Prostate gland (tissue), 2 donors: ENCODE measurements at regions not wholly inside any gene's neighbourhood (a gene's known extent, or its start where the extent isn't known, plus 50 kb on each side); places are given as distances from the start of the nearest gene placed in this dataset.
"Not testable (repeated sequence)": the region's sequence is repeated elsewhere in the genome, so short reads cannot be mapped to it uniquely, and the experiment has no call there.

Experiments used
- DNase-seq: peaks from one replicate; pipeline ENCODE4 v3.0.0-alpha.2; 2019; ENCODE audit warnings: low spot score
- H3K27ac ChIP-seq, 2 donors: fragments of 200-600 bp; sonication (generic); 2 replicates each; pipeline ENCODE4 v1.5.1; 2017 to 2019
- H3K27me3 ChIP-seq: fragments of 200-600 bp; sonication (generic); replicated peaks from 2 replicates; pipeline ENCODE4 v1.5.1; 2019; ENCODE audit not compliant: insufficient read depth
- H3K36me3 ChIP-seq, 2 donors: fragments of 200-600 bp; sonication (generic); 1 replicate in 1 of 2; 2 replicates in 1 of 2; pipeline versions ENCODE4 v1.5.1 to v1.8.1; 2017 to 2019
- H3K4me1 ChIP-seq: fragments of 200-600 bp; sonication (generic); replicated peaks from 2 replicates; pipeline ENCODE4 v1.5.1; 2019
- H3K4me3 ChIP-seq, 2 donors: fragments of 200-600 bp; sonication (generic); 2 replicates each; pipeline ENCODE4 v1.5.1; 2017 to 2019
- H3K9me3 ChIP-seq: fragments of 200-600 bp; sonication (generic); 2 replicates; pipeline ENCODE4 v1.5.1; 2017
- POLR2A ChIP-seq: fragments of 450-650 bp; IDR thresholded peaks from one replicate; pipeline ENCODE4 v1.6.1; 2016; ENCODE audit warnings: antibody characterized with exemption, mild to moderate bottlenecking
- POLR2AphosphoS5 ChIP-seq: sonication (generic); formaldehyde crosslinking; IDR thresholded peaks from one replicate; pipeline ENCODE4 v1.6.1; 2017; ENCODE audit warnings: antibody characterized with exemption
- WGBS: methylation state at CpG from one replicate; pipeline ENCODE4 v1.1.5; 2018; 5-methylcytosine and 5-hydroxymethylcytosine counted together
- intact Hi-C: fragments of 100-400 bp; cut with DNase I; formaldehyde crosslinking; loops from one replicate; pipeline ENCODE4 v1.14.2; 2022
- TF ChIP-seq, protein P1 (sequence below), 4 experiments: fragments of 200-600 bp in 2 of 4; fragments of 450-650 bp in 2 of 4; sonication (generic) in 2 of 4; IDR thresholded peaks; 1 replicate in 3 of 4; 2 replicates in 1 of 4; pipeline ENCODE4 v1.5.1; 2016 to 2019; ENCODE audit warnings: antibody characterized with exemption in 4 of 4, mild to moderate bottlenecking in 2 of 4, moderate library complexity in 2 of 4

DNA sequence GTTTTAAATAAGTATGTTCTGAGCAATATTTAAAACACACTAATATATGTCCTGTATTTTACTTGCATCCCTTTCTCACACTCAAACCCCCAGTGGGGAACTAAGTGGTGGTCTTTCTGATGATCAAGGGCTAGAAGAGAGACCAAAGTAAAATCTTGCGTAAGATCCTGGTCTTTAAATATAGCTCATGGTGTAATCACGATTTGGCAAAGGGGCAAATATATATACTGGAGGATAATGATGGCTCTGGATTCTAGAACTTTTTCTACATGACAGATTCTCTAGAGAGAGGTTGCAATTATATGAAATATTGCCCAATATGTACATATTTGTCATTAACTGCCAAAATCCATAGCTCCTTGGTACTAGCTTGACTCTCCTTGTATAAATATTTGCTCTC is 438.3 kb downstream of the NXPH1 start:
- Histone ChIP-seq H3K4me1 (no peaks in the 10 kb centered on the region), H3K9me3 (no peaks in the 10 kb centered on the region), H3K27ac (no peak overlapping the region), H3K27me3 (no peaks in the 10 kb centered on the region), H3K36me3 (no peaks in the 10 kb centered on the region), H3K4me3 (no peak overlapping the region)
- TF ChIP-seq POLR2A (no peak), POLR2AphosphoS5 (no peak)
- TF ChIP-seq, protein P1, sequence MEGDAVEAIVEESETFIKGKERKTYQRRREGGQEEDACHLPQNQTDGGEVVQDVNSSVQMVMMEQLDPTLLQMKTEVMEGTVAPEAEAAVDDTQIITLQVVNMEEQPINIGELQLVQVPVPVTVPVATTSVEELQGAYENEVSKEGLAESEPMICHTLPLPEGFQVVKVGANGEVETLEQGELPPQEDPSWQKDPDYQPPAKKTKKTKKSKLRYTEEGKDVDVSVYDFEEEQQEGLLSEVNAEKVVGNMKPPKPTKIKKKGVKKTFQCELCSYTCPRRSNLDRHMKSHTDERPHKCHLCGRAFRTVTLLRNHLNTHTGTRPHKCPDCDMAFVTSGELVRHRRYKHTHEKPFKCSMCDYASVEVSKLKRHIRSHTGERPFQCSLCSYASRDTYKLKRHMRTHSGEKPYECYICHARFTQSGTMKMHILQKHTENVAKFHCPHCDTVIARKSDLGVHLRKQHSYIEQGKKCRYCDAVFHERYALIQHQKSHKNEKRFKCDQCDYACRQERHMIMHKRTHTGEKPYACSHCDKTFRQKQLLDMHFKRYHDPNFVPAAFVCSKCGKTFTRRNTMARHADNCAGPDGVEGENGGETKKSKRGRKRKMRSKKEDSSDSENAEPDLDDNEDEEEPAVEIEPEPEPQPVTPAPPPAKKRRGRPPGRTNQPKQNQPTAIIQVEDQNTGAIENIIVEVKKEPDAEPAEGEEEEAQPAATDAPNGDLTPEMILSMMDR (IDR thresholded peaks at IDR 0.05) = no peak
- 89% methylated on average over 2 of the region's 2 CpGs for WGBS
- intact Hi-C loops = no loop called here
- no peak for DNase-seq

DNA sequence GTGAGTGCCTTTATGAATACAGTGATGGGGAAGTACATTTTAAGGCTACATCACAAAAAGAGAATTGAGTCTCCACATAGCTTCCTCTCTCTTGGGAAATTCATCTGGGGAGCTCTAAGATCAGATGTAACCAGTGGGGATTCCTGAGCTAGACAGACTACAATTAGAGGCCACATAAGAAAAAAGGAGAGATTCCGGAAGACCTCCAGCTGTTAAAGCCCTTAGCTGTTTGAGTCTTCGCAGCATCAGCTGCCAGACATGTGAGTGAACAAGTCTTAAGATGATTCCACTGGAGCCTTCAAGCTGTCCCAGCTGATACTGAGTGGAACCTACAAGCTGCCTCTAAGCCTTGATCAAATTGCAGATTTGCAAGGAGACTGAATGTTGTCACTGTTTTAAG is 448.5 kb downstream of the NXPH1 start:
- Histone ChIP-seq H3K36me3 (no peaks in the 10 kb centered on the region), H3K27me3 (no peaks in the 10 kb centered on the region), H3K4me3 (no peak overlapping the region), H3K4me1 (no peaks in the 10 kb centered on the region), H3K27ac (no peak overlapping the region), H3K9me3 (no peaks in the 10 kb centered on the region)
- no peak for DNase-seq
- 79% methylated on average over 2 of the region's 2 CpGs for WGBS
- TF ChIP-seq, protein P1 (IDR thresholded peaks at IDR 0.05) = no peak
- TF ChIP-seq POLR2AphosphoS5 = no peak
- no peak for TF ChIP-seq POLR2A
- intact Hi-C loops = no loop called here

DNA sequence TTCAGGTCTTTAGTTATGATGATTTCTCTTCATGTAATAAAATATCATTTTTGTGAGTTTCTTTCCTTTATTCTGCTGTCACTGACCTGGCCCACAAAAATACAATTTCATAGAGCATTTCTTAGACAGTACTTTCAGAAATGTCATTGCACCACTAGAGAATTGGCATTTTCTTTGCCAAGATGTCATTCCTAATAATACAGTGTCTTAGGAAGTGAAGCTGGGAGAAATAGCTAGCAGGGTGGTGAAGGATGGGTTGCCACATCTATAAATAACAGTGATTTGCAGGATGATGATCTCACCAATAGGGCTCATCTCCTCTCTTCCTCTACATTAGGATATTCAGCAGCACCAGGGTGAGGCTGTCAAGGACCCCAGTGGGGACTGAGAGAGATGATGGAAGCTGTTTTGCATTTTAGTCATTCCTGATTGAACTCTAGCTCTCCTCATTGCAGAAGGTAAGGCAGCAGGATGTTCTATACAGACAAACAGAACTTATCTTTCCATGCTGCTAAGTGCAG is 452.1 kb downstream of the NXPH1 start:
- intact Hi-C loops = no loop called here
- H3K27ac ChIP-seq = no peak overlapping the region
- no peaks in the 10 kb centered on the region for H3K27me3 ChIP-seq
- DNase-seq = no peak
- H3K4me1 ChIP-seq = no peaks in the 10 kb centered on the region
- TF ChIP-seq POLR2AphosphoS5 = no peak
- TF ChIP-seq, protein P1 (IDR thresholded peaks at IDR 0.05) = no peak
- H3K36me3 ChIP-seq = no peaks in the 10 kb centered on the region
- no peaks in the 10 kb centered on the region for H3K9me3 ChIP-seq
- no peak overlapping the region for H3K4me3 ChIP-seq

DNA sequence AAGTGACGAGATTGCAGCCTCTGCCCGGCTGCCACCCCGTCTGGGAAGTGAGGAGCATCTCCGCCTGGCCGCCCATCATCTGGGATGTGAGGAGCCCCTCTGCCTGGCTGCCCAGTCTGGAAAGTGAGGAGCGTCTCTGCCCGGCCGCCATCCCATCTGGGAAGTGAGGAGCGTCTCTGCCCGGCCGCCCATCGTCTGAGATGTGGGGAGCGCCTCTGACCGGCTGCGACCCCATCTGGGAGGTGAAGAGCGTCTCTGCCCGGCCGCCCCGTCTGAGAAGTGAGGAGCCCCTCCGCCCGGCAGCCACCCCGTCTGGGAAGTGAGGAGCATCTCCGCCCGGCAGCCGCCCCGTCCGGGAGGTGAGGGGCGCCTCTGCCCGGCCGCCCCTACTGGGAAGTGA is 456.9 kb downstream of the NXPH1 start:
- H3K27me3 ChIP-seq, intact Hi-C loops, H3K4me3 ChIP-seq, H3K27ac ChIP-seq, DNase-seq, H3K4me1 ChIP-seq, H3K36me3 ChIP-seq, H3K9me3 ChIP-seq: not testable (repeated sequence)
- 95% methylated on average over 17 of the region's 30 CpGs for WGBS

DNA sequence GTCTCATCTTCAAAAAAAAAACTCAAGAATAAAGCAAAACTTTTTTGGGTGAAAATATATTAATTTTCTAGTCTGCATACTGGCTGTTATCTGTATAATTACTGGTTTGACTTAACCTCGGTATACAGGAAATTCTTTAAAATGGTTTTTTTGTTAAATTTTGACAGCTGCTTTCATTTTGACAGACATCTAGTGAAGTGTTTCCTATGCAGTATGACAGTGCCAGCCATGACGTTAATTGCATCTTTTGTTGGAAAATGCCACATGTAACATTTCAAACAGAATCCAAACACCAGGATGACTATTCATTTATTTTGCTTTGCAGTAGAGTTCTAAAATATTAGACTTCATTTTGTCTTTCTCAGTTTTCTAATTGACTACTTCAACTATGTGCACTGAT is 460.4 kb downstream of the NXPH1 start:
- no peaks in the 10 kb centered on the region for H3K36me3 ChIP-seq
- TF ChIP-seq POLR2A (no peak), POLR2AphosphoS5 (no peak)
- TF ChIP-seq, protein P1 (IDR thresholded peaks at IDR 0.05) = no peak
- H3K4me1 ChIP-seq = no peaks in the 10 kb centered on the region
- H3K27ac ChIP-seq = no peak overlapping the region
- H3K4me3 ChIP-seq = no peak overlapping the region
- no peaks in the 10 kb centered on the region for H3K9me3 ChIP-seq
- 58% methylated on average over 2 of the region's 2 CpGs for WGBS
- intact Hi-C loops = no loop called here
- no peak for DNase-seq
- no peaks in the 10 kb centered on the region for H3K27me3 ChIP-seq
